ENCODE measurements at regions not wholly inside any gene's neighbourhood (a gene's known extent, or its start where the extent isn't known, plus 50 kb on each side); places are given as distances from the start of the nearest gene placed in this dataset.

GRCh38 chr5:3888310-3888709, 292.7 kb downstream of the IRX1 start:
- DNase-seq (ENCODE audit: low spot score) = no peak

GRCh38 chr5:3889412-3890142, 293.9 kb downstream of the IRX1 start:
- no peak for DNase-seq (ENCODE audit: low spot score)

GRCh38 chr5:3891113-3891512, 295.5 kb downstream of the IRX1 start:
- no peak for DNase-seq (ENCODE audit: low spot score)

GRCh38 chr5:3893527-3893926, 297.9 kb downstream of the IRX1 start:
- no peak for DNase-seq (ENCODE audit: low spot score)

- DNase-seq (ENCODE audit: low spot score) = no peak
Measured at GRCh38 chr5:3893975-3894374, 298.3 kb downstream of the IRX1 start.

DNA sequence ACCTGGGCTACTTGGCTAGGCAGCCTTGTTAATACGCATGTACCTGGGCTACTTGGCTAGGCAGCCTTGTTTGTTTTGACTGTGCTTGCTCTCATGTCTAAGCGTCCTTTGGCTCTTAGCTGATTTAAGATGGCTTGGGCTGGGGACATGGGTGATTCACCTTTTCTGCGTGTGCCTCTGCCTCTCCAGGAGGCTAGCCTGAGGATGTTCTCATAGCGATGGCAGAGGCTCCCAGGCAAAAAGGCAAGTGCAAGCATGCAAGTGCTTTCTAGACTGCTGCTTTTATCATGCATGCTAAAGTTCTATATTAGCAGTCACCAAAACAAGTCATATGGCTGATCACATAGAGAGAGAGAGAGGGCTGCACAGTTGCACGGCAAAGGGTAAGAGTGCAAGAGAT, 300.5 kb downstream of the IRX1 start:
- no peak for DNase-seq (ENCODE audit: low spot score)

GRCh38 chr5:3899093-3899492, 303.5 kb downstream of the IRX1 start:
- no peak for DNase-seq (ENCODE audit: low spot score)

DNA sequence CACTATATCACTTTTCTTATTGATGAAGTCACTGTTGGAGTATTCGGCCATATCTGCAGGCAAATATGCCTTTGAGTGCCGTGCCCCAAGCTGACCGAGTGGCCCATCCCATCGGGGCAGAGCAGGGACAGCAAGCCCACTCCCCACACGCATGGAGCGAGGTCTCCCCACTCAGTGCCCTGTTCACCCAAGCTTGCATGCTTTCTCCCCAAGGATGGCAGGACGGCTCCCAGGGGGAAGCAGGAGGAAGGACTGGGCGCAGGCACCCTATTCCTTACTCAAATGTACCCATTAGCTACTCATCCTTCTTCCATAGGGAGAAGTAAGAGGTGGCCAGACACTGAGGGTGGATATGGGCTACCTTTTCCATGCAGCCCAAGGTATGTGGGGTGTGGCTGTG, 309.0 kb downstream of the IRX1 start:
- DNase-seq (ENCODE audit: low spot score) = no peak

DNA sequence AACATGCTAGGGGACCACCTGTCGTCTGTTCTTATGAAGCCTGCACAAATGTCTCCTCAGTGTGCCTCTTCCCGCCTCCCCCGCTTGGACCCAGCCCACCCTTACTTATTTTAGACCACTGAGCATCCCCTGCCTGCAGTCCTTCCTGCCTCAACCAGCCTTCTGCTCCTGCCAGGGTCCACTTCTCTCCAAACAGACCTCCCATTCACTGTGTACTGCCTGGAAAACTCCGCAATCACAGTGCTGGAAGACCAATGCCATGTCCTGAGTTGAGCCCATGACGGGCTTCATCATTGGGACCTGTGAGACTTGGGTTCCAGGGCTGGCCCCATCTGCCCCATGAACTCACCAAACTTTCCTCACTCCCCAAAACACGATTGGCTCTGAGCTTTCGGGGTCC, 309.4 kb downstream of the IRX1 start:
- no peak for DNase-seq (ENCODE audit: low spot score)

GRCh38 chr5:3905521-3905920, 309.9 kb downstream of the IRX1 start:
- DNase-seq (ENCODE audit: low spot score) = no peak

DNA sequence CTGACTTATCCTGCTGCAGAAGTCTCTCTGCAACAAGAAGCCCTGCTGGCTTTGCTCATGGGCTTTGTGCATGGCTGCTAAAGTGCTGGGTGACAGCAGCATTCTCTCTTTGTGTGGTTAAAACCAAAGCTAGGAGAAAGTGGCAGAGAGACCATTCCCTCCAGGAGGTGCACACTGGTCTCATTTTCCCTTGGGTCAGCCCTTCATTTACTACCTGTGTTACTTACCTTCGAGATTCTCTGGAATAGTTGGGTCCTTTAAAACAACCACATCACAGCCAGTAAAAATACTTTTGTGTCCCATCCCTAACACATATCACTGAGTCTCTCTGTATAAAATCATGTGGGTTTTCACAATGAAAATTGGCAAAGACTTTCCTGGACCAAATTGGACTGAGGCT, 315.5 kb downstream of the IRX1 start:
- DNase-seq (ENCODE audit: low spot score) = no peak

- DNase-seq (ENCODE audit: low spot score) = no peak
Measured at GRCh38 chr5:3911773-3912172, 316.1 kb downstream of the IRX1 start.

GRCh38 chr5:3912790-3913189, 317.2 kb downstream of the IRX1 start:
- DNase-seq (ENCODE audit: low spot score) = no peak

DNA sequence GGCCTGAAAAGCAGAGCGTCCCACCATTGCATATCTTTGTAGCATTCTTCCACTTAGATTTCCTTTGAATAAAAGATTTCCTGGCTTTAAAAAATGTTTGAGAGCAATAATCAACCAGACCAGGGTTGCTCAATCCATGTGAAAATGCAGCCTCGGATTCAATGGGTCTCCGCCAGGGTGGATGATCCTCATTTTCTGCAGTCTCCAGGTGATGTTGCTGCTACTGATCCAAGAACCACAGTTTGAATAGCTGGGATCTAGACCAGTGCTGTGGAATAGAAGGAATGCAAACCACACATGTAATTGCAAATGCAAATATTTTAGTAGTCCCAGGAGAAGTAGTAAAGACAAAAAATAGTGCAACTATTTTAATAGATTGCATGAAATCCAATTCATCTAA, 317.6 kb downstream of the IRX1 start:
- DNase-seq (ENCODE audit: low spot score) = no peak

- no peak for DNase-seq (ENCODE audit: low spot score)
Measured at GRCh38 chr5:3925022-3925421, 329.4 kb downstream of the IRX1 start.

DNA sequence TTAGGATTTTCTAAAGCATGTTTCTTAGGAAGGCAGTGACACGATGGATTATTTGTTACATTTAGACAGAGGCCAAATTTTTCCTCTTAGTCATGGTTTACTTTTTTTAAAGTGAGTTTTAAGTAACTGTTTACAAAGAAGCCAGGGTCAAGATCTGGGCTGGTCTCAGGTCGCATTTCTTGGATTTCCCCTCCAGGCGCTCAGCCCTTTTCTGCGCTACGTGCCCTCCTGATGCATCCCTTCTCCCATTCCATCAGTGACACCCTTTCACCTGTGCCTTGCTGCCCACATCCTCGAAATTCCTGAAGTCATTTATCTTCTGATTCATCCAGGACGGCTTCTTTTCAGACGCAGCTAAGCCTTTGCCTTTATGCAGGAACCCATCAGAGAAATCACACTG, 330.3 kb downstream of the IRX1 start:
- no peak for DNase-seq (ENCODE audit: low spot score)

- DNase-seq (ENCODE audit: low spot score) = no peak
Measured at GRCh38 chr5:3929799-3930198, 334.2 kb downstream of the IRX1 start.

GRCh38 chr5:3931976-3932375, 336.3 kb downstream of the IRX1 start:
- DNase-seq (ENCODE audit: low spot score) = no peak

- DNase-seq (ENCODE audit: low spot score) = no peak
Measured at GRCh38 chr5:3933536-3933935, 337.9 kb downstream of the IRX1 start.

GRCh38 chr5:3933966-3934365, 338.3 kb downstream of the IRX1 start:
- DNase-seq (ENCODE audit: low spot score) = no peak

- DNase-seq (ENCODE audit: low spot score) = no peak
Measured at GRCh38 chr5:3943859-3944258, 348.2 kb downstream of the IRX1 start.

DNA sequence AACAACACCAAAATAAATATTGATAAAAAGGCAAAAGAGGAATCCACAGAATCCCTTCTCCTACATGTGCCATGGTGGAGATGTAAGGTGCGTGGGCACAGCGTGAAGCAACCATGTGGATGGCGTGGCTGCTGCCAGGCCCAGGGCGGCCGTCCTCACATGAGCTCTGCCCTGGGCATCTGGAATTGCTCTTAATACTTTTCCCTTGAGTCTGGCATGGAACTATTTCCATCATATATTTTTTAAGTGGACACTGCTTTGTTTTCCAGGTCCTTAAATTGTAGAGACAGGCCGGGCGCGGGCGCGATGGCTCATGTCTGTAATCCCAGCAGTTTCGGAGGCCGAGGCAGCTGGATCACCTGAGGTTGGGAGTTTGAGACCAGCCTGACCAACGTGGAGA, 349.3 kb downstream of the IRX1 start:
- DNase-seq (ENCODE audit: low spot score) = no peak

GRCh38 chr5:3948838-3949237, 353.2 kb downstream of the IRX1 start:
- DNase-seq (ENCODE audit: low spot score) = no peak

GRCh38 chr5:3954199-3954598, 358.6 kb downstream of the IRX1 start:
- DNase-seq (ENCODE audit: low spot score) = no peak

DNA sequence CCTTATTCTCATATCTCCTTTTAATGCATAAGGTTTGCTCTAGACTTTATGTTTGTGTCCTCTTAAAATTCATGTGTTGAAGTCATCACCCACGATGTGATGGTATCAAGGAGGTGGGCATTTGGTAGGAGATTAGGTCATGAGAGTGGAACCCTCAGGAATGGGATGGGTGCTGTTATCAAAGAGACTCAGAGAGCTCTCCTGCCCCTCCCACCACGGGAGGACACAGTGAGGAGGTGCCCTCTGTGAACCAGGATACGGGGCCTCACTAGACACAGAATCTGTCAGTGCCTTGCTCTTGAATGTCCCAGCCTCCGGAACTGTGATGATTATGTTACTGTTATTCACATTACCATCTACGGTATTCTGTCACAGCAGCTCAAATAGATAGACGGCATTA, 359.0 kb downstream of the IRX1 start:
- DNase-seq (ENCODE audit: low spot score) = no peak
